Endothelial cell of umbilical vein (primary cell): ENCODE measurements at regions not wholly inside any gene's neighbourhood (a gene's known extent, or its start where the extent isn't known, plus 50 kb on each side); places are given as distances from the start of the nearest gene placed in this dataset.

Experiments
- EZH2 ChIP-seq: IDR thresholded peaks from 2 replicates; pipeline ENCODE4 v1.6.1; 2012; ENCODE audit warnings: borderline replicate concordance, low read depth, mild to moderate bottlenecking, moderate library complexity, low read length, inconsistent platforms; ENCODE audit not compliant: severe bottlenecking
- GATA2 ChIP-seq: IDR thresholded peaks from 2 replicates; pipeline ENCODE4 v1.7.0; 2011; ENCODE audit warnings: low read depth, mild to moderate bottlenecking, moderate library complexity, mixed read lengths, low read length; ENCODE audit not compliant: insufficient read length, insufficient read depth
- JUN ChIP-seq: IDR thresholded peaks from 2 replicates; pipeline ENCODE4 v1.6.1; 2011; ENCODE audit warnings: borderline replicate concordance, low read depth; ENCODE audit not compliant: insufficient read length, insufficient read depth
- MYC ChIP-seq: IDR thresholded peaks from one replicate; pipeline ENCODE4 v1.6.1; 2011; ENCODE audit warnings: mild to moderate bottlenecking, low read depth, low read length
- POLR2A ChIP-seq: IDR thresholded peaks from 2 replicates; pipeline ENCODE4 v1.6.1; 2012; ENCODE audit warnings: low read depth, mild to moderate bottlenecking, control low read depth, low read length
- POLR2AphosphoS5 ChIP-seq: IDR thresholded peaks from 2 replicates; pipeline ENCODE4 v1.6.1; 2012; ENCODE audit warnings: low read depth, mild to moderate bottlenecking, control low read depth, low read length, moderate library complexity; ENCODE audit not compliant: insufficient read depth
- TF ChIP-seq, protein P1 (sequence below), 2 donors: IDR thresholded peaks; 1 replicate in 1 of 2; 2 replicates in 1 of 2; pipeline ENCODE4 v1.5.1; 2011; ENCODE audit warnings: low read length in 2 of 2, mild to moderate bottlenecking in 2 of 2, moderate library complexity in 2 of 2, control low read depth in 1 of 2, inconsistent platforms in 1 of 2, low read depth in 1 of 2; ENCODE audit not compliant: insufficient read depth in 1 of 2; ENCODE audit errors: extremely low read depth in 1 of 2
- TF ChIP-seq, protein P2 (sequence below): IDR thresholded peaks from 2 replicates; pipeline ENCODE4 v1.6.1; 2011; ENCODE audit not compliant: insufficient read depth, insufficient read length

GRCh38 chr2:217102956-217103355 is 243.1 kb upstream of the TNP1 start:
- TF ChIP-seq, protein P1, sequence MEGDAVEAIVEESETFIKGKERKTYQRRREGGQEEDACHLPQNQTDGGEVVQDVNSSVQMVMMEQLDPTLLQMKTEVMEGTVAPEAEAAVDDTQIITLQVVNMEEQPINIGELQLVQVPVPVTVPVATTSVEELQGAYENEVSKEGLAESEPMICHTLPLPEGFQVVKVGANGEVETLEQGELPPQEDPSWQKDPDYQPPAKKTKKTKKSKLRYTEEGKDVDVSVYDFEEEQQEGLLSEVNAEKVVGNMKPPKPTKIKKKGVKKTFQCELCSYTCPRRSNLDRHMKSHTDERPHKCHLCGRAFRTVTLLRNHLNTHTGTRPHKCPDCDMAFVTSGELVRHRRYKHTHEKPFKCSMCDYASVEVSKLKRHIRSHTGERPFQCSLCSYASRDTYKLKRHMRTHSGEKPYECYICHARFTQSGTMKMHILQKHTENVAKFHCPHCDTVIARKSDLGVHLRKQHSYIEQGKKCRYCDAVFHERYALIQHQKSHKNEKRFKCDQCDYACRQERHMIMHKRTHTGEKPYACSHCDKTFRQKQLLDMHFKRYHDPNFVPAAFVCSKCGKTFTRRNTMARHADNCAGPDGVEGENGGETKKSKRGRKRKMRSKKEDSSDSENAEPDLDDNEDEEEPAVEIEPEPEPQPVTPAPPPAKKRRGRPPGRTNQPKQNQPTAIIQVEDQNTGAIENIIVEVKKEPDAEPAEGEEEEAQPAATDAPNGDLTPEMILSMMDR (IDR thresholded peaks at IDR 0.05; ENCODE audit: extremely low read depth in 1 of 2, insufficient read depth in 1 of 2, low read depth in 1 of 2, low read length in 2 of 2): no peak
- no peak for TF ChIP-seq EZH2
- TF ChIP-seq POLR2A: no peak
- TF ChIP-seq POLR2AphosphoS5: no peak
- TF ChIP-seq, protein P2, sequence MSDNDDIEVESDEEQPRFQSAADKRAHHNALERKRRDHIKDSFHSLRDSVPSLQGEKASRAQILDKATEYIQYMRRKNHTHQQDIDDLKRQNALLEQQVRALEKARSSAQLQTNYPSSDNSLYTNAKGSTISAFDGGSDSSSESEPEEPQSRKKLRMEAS: no peak
- no peak for TF ChIP-seq JUN
- no peak for TF ChIP-seq MYC
- no peak for TF ChIP-seq GATA2
